ENCODE measurements at regions not wholly inside any gene's neighbourhood (a gene's known extent, or its start where the extent isn't known, plus 50 kb on each side); places are given as distances from the start of the nearest gene placed in this dataset.

DNA sequence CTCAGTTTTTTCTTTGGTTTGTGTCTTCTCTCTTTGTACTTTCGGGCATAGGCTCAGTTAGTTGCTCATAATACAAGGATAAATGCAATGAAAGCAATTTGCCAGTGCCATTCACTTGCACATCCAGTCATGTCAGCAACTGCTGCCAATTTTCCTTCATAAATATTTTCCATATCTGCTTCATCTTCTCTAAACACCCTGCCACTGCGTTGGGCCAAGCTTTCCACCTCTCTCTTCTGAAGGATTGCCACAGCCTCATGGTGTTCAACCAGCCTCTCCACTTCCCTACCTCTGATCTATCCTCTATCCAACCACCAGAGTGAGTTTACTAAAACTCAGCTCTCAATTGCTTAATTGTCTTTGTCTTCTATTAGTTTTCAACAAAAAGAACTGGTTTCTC lies 192.5 kb upstream of the ZNF462 start:
- ATAC-seq: no peak
- Mint-ChIP-seq H3K4me3 (no peak overlapping the region), H3K36me3 (no peaks in the 10 kb centered on the region), H3K9me3 (peaks cover 15% of the 10 kb centered on the region), H3K4me1 (no peaks in the 10 kb centered on the region), H3K27ac (no peak overlapping the region)
- no peak for DNase-seq (ENCODE audit: low spot score in 2 of 2)

DNA sequence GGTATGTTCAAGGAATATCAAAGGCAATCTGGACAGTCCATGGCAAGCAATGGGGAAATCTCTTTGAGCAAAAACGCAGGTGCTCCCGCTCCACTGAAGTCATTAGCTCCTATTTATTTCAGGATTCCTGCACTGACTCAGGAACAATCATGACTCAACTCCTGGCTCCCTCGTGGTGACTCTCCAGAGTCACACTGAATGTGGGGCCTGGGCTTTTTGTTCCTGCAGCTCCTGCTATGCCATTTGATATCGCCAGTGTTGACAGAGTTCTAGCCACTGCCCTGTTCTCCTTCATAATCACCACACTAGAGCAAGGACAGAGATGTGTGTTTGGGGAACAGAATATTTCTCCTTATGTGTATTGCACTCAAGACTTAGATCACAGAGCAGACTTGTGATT lies 187.2 kb upstream of the ZNF462 start:
- Mint-ChIP-seq H3K27ac (no peak overlapping the region), H3K4me3 (no peak overlapping the region), H3K9me3 (peaks cover 22% of the 10 kb centered on the region), H3K4me1 (no peaks in the 10 kb centered on the region), H3K36me3 (no peaks in the 10 kb centered on the region)
- no peak for DNase-seq (ENCODE audit: low spot score in 2 of 2)
- ATAC-seq: no peak

DNA sequence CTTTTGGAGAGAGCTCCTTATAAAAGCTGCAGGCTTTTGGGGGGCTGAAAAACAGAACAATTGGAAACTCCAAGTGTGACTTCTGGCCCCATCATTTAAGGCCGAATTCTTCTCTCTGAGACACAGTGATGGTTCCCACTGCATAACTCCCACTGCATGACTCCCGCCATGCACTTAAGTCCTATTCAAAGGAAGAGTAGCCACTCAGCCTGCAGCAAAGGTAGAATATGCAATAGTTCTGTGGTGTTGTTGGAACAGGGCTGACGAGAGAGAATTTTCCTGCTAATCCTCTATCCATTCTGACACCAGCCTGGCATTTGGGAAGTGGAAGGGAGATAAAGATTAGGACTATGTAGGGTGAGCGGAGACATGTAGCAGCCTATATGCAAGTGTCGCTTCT lies 185.6 kb upstream of the ZNF462 start:
- DNase-seq (ENCODE audit: low spot score in 2 of 2): no peak
- no peak for ATAC-seq
- no peak overlapping the region for H3K27ac Mint-ChIP-seq
- no peak overlapping the region for H3K4me3 Mint-ChIP-seq
- no peaks in the 10 kb centered on the region for H3K4me1 Mint-ChIP-seq
- peaks cover 14% of the 10 kb centered on the region for H3K9me3 Mint-ChIP-seq
- H3K36me3 Mint-ChIP-seq: no peaks in the 10 kb centered on the region

GRCh38 chr9:106677830-106678229 lies 185.1 kb upstream of the ZNF462 start:
- DNase-seq (ENCODE audit: low spot score in 2 of 2) (no peak), ATAC-seq (no peak)
- H3K27ac Mint-ChIP-seq: no peak overlapping the region
- no peaks in the 10 kb centered on the region for H3K36me3 Mint-ChIP-seq
- no peak overlapping the region for H3K4me3 Mint-ChIP-seq
- no peaks in the 10 kb centered on the region for H3K4me1 Mint-ChIP-seq
- peaks cover 13% of the 10 kb centered on the region for H3K9me3 Mint-ChIP-seq

DNA sequence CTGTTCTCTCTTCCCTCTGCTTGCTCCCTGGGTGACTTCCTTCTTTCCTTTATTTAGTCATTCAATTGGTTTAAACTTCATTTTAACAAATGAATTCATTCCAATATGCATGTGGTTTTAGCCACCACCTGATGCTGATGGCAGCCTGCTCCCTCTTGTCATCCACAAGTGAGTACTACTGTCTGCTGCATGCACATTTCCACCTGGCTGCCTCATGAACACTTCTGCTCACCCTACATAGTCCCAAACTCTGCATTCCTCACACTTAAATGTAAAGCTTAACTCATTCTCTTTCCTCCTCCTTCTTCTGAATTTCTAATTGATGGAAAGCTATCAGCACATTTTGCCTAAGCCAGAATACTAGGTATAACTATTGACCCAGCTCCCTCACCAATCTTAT lies 184.7 kb upstream of the ZNF462 start:
- DNase-seq (ENCODE audit: low spot score in 2 of 2) (no peak), ATAC-seq (no peak)
- Mint-ChIP-seq H3K4me3 (no peak overlapping the region), H3K4me1 (no peaks in the 10 kb centered on the region), H3K27ac (no peak overlapping the region), H3K36me3 (no peaks in the 10 kb centered on the region), H3K9me3 (peaks cover 13% of the 10 kb centered on the region)

DNA sequence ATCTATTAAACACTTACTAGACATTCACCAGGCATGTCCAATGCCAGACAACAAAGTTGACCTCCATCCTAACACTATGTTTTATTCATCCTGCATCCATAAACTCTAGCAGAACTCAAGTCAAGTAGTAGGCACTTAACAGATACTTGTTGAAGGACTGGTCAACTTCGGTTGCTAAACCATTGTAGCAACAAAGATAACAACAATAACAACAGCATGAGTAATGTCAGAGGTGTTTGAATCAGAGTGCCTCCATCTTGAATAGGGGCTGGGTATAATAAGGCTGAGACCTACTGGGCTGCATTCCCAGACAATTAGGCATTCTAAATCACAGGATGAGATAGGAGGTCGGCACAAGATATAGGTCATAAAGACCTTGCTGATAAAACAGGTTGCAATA lies 180.5 kb upstream of the ZNF462 start:
- DNase-seq (ENCODE audit: low spot score in 2 of 2) (no peak), ATAC-seq (no peak)
- H3K27ac Mint-ChIP-seq: no peak overlapping the region
- H3K4me1 Mint-ChIP-seq: no peaks in the 10 kb centered on the region
- peaks cover 13% of the 10 kb centered on the region for H3K9me3 Mint-ChIP-seq
- H3K4me3 Mint-ChIP-seq: no peak overlapping the region
- H3K36me3 Mint-ChIP-seq: no peaks in the 10 kb centered on the region

GRCh38 chr9:106683454-106683853 lies 179.5 kb upstream of the ZNF462 start:
- no peak overlapping the region for H3K4me3 Mint-ChIP-seq
- ATAC-seq: no peak
- H3K9me3 Mint-ChIP-seq: peaks cover 9% of the 10 kb centered on the region

DNA sequence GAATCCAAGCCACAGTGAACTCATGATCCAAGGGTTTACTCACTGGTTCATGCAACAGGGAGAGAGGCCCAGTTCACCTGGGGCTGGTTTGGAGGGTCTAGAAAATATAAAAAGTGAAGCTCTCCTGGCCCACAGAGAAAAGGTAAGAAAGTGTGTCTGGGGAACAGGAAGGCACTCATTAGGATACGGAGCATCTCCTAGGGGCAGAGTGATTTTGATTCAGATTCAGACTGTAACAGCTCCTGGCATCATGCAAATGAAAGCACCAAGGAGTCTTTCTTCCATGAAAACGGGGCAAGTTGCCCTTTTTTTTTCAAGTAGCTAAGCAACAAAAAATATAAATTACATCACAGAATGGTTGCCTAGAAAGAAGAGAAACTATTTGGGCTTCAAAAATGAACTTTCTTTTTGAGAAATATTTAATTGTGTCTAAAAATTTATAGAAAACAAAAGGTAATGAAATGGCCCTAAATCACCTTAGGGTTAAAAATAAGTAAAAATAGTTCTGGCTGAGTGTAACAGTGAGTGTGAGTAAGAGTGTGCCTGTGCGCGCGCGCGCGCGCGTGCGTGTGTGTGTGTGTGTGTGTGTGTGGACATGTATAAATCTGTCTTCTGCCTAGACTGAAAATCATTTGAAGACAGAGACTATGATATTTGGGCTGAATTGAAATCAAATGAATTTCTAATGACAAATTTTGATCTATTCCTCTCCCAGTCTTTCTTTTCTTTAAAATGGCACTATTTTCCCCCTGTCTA lies 177.8 kb upstream of the ZNF462 start:
- DNase-seq (ENCODE audit: low spot score in 2 of 2) (no peak), ATAC-seq (no peak)
- peaks cover 3% of the 10 kb centered on the region for H3K9me3 Mint-ChIP-seq
- no peaks in the 10 kb centered on the region for H3K4me1 Mint-ChIP-seq
- H3K27ac Mint-ChIP-seq: no peak overlapping the region
- no peaks in the 10 kb centered on the region for H3K36me3 Mint-ChIP-seq
- no peak overlapping the region for H3K4me3 Mint-ChIP-seq

More at GRCh38 chr9:106683454-106683853, 179.5 kb upstream of the ZNF462 start:
- H3K27ac Mint-ChIP-seq: no peak overlapping the region
- H3K36me3 Mint-ChIP-seq: no peaks in the 10 kb centered on the region
- no peaks in the 10 kb centered on the region for H3K4me1 Mint-ChIP-seq
- DNase-seq (ENCODE audit: low spot score in 2 of 2): no peak

DNA sequence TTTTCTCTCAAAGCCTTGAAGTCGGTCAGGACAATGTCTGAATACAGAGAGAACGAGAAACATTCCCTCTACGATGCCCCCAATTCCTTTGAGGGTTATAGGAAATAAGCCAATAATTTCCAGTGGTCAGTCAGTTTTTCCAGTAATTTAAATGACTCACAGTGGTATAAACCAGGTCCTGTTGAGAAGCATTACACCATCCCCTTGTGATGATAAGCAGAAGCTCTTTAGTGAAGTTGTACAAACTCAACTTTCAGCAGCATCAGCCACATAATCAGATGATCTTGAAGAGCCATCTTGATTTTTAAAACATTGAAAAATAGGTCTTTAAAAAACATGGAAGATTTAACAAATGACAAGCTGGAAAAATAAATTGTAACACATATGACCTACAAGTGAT lies 173.9 kb upstream of the ZNF462 start:
- Mint-ChIP-seq H3K4me3 (no peak overlapping the region), H3K9me3 (peaks cover 8% of the 10 kb centered on the region), H3K4me1 (no peaks in the 10 kb centered on the region), H3K27ac (no peak overlapping the region), H3K36me3 (no peaks in the 10 kb centered on the region)
- DNase-seq (ENCODE audit: low spot score in 2 of 2): no peak
- no peak for ATAC-seq

DNA sequence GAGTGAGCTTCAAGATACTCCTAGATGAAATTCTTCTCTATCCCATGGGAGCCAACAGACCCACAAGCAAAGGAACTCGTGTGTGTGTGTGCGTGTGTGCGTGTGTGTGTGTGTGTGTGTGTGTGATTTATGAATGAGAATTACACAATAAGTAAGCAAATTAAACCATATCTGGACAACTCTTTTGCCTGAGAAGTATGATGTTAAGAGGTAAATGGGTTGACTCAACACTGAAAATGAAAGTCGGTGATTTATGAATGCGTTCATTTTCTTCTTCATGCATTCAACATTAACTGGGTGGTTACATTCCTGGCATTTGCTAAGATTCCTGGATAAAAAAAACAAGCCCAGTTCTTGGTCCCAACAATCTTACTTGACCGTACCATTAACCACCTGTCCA lies 171.3 kb upstream of the ZNF462 start:
- H3K4me1 Mint-ChIP-seq: no peaks in the 10 kb centered on the region
- no peak overlapping the region for H3K4me3 Mint-ChIP-seq
- ATAC-seq (no peak), DNase-seq (ENCODE audit: low spot score in 2 of 2) (no peak)
- H3K27ac Mint-ChIP-seq: no peak overlapping the region
- no peaks in the 10 kb centered on the region for H3K36me3 Mint-ChIP-seq
- peaks cover 10% of the 10 kb centered on the region for H3K9me3 Mint-ChIP-seq

DNA sequence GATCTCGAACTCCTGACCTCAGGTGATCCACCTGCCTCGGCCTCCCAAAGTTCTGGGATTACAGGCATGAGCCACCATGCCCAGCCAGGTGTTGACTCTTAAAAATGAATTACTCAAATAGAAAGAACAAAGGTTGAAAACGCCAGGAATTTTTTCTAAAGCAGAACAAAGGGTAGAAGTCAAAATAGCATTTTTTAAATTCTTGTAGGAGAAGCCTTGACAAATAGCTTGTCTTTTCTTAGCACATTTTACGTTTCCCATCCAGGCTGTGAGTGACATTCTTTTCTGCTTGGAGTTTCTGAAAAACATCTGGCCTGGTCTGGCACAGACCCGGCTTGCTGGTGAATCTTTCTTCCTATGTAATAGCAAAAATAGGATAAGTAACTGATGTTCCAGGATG lies 169.4 kb upstream of the ZNF462 start:
- Mint-ChIP-seq H3K36me3 (no peaks in the 10 kb centered on the region), H3K27ac (no peak overlapping the region), H3K9me3 (peaks cover 14% of the 10 kb centered on the region), H3K4me3 (no peak overlapping the region), H3K4me1 (no peaks in the 10 kb centered on the region)
- no peak for ATAC-seq
- no peak for DNase-seq (ENCODE audit: low spot score in 2 of 2)

DNA sequence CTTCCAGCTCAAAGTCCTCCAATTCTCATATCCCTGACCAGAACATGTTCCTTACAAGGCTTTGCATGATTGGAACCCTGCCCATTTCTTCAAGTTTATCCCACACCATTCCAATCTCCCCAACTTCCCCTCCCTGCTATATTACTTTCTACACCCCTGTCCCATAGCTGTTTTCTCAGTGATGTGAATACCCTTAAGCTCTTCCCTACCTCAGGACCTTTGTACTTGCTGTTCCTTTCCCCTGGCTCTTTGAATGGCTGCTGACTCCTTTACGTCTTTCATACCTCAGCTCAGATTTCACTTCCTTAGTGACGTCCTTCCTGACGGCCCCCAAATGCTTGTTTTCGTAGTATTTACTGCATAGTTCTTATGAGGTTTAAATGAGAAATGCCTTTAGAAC lies 166.2 kb upstream of the ZNF462 start:
- no peaks in the 10 kb centered on the region for H3K36me3 Mint-ChIP-seq
- no peak overlapping the region for H3K27ac Mint-ChIP-seq
- no peak overlapping the region for H3K4me3 Mint-ChIP-seq
- DNase-seq (ENCODE audit: low spot score in 2 of 2): no peak
- peaks cover 10% of the 10 kb centered on the region for H3K9me3 Mint-ChIP-seq
- H3K4me1 Mint-ChIP-seq: no peaks in the 10 kb centered on the region
- no peak for ATAC-seq

DNA sequence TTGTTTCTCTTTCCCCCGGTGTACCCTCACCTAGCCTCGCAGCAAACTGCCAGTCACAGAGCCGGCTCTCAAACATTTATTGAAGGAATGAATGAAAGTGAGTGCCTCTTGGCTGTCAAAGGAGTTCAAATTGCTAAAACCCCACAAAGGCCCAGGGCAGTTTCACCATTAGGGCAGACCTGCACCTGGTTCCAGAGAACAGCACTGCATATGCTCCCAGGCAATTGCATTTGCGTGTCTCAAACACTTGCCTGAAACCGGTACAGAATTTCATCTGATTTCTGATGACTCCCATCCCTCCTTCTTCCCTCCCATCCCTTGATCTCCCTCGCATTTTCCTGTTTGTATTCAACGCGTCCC lies 165.6 kb upstream of the ZNF462 start:
- Mint-ChIP-seq H3K36me3 (no peaks in the 10 kb centered on the region), H3K27ac (no peak overlapping the region), H3K4me1 (no peaks in the 10 kb centered on the region), H3K4me3 (no peak overlapping the region), H3K9me3 (peaks cover 11% of the 10 kb centered on the region)
- DNase-seq (ENCODE audit: low spot score in 2 of 2) (no peak), ATAC-seq (no peak)

DNA sequence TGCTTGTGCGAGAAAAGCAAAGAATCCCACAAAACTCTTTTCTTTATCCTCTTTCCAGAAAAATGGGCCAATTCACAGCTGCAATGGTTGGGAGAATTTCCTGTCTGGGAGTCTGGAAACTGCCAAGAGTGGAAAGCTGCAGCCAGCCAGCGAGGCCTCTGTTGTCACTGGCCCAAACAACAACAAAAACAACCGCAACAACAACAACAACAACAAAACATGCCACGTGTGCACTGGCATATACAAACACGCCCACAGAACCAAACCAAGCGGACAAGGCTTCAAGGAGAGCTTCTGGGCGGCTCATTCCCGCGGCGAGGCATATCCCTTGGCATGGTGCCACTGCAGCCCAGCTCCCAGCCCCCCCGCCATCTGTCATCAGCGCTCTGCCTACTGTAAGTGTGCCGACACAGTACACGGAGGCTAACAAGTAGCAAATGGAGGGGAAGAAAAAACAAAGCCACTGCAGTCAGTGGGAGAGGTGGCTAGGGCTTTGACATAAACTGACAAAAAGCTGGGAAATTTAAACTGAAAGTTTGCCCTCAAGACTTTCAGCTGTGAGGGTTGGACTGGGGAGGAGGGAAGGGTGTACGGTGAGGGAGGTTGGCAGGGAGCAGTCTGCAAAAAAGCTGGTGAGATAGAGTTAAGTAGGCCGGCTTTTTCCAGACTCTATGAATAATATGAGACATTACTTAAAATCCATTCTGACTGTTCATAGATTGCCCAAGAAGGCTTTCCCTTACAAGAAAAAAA lies 165.0 kb upstream of the ZNF462 start:
- no peak for DNase-seq (ENCODE audit: low spot score in 2 of 2)
- Mint-ChIP-seq H3K9me3 (peaks cover 13% of the 10 kb centered on the region), H3K36me3 (no peaks in the 10 kb centered on the region), H3K4me1 (no peaks in the 10 kb centered on the region), H3K27ac (no peak overlapping the region), H3K4me3 (no peak overlapping the region)
- no peak for ATAC-seq

GRCh38 chr9:106700676-106701075 lies 162.3 kb upstream of the ZNF462 start:
- ATAC-seq: no peak
- no peak for DNase-seq (ENCODE audit: low spot score in 2 of 2)

GRCh38 chr9:106701611-106702010 lies 161.4 kb upstream of the ZNF462 start:
- Mint-ChIP-seq H3K9me3 (peaks cover 9% of the 10 kb centered on the region), H3K4me3 (no peak overlapping the region), H3K36me3 (no peaks in the 10 kb centered on the region), H3K27ac (no peak overlapping the region), H3K4me1 (no peaks in the 10 kb centered on the region)
- DNase-seq (ENCODE audit: low spot score in 2 of 2) (no peak), ATAC-seq (no peak)

More at GRCh38 chr9:106700676-106701075, 162.3 kb upstream of the ZNF462 start:
- no peaks in the 10 kb centered on the region for H3K36me3 Mint-ChIP-seq
- H3K4me3 Mint-ChIP-seq: no peak overlapping the region
- H3K9me3 Mint-ChIP-seq: peaks cover 11% of the 10 kb centered on the region
- no peak overlapping the region for H3K27ac Mint-ChIP-seq
- no peaks in the 10 kb centered on the region for H3K4me1 Mint-ChIP-seq

Data from stimulated activated effector memory CD8-positive, alpha-beta T cell treated with anti-CD3 and anti-CD28 coated beads, Interleukin-12 subunit alpha, Interleukin-12 subunit beta, amount 100 ng/mL, for 72 hours (primary cell).